GM19240 (cell line): ENCODE measurements at regions not wholly inside any gene's neighbourhood (a gene's known extent, or its start where the extent isn't known, plus 50 kb on each side); places are given as distances from the start of the nearest gene placed in this dataset.
"Not testable (repeated sequence)": the region's sequence is repeated elsewhere in the genome, so short reads cannot be mapped to it uniquely, and the experiment has no call there.

Experiments used
- DNase-seq: peaks from one replicate; pipeline ENCODE4 v3.0.0; 2011; ENCODE audit warnings: low spot score; ENCODE audit not compliant: insufficient read length

DNA sequence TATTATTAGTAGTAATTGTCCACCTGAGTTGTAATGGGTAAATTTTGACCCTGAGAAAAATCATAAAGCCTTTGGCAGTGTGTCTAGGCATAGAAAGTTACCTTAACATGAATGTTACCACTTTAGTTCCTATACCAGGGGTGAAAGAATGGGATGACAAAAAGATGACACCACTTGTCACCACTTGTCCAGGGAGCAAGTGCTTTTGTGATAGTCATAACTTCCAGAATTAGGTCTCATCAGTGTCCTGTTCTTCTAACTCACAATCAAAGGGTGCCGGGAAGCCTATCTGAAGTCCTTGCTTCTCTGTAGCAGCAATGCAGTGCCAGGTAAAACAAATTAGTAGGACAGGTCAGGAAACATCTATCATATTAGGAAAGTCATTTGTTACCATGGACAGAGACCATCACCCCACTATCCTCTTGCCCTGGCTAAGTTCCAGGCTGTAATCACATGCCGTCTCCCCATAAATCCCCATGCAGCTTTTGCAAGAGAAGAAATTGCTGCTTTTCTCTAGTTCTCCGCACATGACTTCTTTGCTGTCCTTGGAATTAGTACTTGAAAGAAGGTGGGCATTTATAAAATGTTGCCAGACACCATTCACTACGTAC, 156.5 kb upstream of the SGCD start:
- DNase-seq: no peak

DNA sequence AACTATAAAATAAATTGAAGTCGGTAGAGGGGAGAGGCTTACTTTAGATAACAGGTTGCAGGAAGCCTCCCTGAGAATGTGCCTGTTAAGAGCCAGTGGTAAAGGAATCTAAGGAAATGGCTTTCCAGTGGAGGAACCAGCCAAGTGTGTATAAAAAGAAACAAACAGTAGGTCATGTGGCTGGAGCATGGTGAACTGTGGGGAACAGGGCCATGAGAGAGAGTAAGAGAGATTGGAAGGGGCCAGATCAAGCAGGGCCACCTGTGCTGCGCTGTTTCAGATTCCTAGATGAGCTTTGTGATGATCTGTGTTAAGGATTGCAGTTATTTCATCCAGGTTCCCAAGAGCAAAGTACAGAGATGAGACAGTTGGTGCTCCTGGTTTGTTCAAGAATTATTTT, 152.7 kb upstream of the SGCD start:
- DNase-seq: no peak

DNA sequence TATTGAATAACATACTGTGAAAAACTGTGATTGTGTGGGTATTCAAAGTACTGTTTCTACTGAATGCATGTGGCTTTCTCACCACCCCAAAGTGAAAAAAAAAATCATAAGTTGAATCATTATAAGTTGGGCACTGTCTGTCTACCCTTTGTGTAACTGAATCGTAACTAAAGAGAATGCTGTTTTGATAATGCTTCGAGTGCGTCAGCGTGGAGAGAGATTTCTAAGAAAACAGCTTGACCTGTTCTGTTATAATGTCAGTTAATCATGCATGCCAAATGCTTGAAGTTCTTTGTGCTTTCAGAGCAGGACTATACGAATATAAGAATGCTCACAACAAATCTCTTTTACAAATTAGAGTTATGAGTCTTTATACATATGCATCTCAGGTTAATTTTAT, 148.8 kb upstream of the SGCD start:
- no peak for DNase-seq

DNA sequence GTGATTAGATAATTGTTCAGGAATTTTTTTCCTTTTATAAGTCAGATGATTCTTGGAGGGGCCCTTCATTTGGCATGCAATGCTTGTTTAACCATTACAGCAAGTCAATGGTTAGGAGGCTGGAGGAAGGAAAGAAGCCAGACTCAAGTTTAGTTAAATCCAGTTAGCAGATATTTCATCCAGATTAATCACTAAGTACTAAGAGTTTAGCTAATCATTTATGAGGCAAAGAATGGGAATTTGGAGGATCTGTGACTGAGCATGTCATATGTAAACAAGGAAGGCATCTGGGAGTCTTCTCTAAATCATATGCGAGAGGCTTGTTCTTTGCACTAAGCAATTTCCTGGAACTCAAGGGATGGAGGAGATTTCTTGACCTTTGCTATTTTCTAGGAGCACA, 145.3 kb upstream of the SGCD start:
- DNase-seq: no peak

DNA sequence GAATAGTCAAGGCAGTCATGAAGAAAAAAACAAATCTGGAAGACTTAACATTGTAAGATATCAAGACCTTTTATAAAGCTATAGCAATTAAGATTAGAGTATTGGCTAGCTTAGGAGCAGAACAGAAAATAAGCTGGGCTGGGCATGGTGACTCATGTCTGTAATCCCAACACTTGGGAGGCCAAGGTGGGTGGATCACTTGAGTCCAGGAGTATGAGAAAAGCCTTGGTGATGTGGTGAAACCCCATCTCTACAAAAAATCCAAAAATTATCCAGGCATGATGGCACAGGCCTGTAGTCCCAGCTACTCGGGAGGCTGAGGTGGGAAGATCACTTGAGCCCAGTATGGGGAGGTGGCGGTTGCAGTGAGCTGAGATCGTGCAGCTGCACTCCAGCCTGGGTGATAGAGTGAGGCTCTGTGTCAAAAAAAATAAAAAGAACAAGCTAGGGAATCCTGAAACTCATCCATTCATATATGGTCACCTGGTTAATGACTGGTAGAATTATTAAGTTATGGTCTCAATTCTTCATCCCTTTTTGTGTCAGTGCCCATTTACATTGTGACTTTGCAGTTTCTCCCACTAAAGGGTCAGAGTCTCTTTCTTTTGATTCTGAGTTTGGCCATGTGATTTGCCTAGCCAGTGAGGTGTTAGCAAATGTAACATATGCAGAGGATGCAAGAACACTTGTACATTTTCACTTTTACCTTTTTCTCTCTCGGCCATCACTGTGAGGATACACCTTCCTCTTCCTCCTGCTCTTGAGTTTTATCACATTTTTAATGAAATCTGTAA, 144.6 kb upstream of the SGCD start:
- DNase-seq: no peak

DNA sequence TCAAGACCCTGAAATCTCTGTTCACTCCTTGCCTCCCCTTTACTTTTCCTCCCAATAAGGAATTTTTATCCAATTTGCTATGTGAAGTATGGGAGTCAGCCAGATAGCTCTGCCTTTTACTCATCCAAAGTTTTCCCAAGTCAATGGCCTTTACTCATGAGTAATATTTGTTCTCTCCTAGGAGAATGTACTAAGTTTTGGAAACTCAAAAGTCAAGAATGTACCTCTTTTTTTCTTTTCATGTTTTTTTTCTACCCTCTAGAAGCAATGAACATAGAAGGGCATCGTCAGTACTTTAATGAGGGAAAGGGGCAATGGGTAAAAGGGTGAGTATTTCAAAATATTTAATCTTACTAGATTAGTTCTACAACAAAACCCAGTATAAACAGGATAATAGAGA, 140.2 kb upstream of the SGCD start:
- no peak for DNase-seq

DNA sequence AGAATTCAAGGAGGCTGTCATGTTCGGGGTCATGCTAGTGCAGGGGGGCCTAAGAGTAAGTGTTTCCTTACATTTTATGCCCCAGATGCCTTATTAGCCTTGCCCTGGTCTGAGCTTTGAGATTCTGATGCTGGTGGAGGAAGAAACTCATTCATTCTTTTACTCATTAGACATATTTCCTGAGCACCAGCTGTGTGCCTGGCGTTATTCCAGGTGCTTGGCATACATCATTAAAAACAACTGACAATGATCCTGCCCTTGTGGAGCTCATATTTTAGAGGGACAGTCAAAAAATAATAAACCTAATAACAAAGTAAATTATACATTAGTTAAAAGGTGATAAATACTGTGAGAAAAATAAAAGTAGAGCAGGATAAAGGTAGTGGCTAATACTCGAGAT, 138.9 kb upstream of the SGCD start:
- no peak for DNase-seq

DNA sequence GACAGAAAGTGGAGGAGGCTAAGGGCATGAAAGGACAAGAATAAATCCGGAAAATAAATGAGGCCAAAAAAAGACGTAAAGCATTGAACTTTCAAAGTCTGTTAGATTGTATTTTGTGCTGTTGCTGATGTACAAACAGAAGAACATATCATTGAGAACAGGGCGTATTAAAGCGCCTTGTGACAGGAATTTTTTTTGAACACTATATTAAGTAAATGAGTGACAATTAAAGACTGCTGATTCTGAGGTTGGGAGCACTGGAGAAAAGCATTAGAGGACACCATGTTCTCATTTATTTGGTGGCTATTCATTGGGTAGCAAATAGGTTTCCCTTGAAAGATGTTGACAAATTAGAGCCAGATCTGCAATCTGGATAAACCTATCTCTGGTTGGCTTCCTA, 137.3 kb upstream of the SGCD start:
- DNase-seq: no peak

DNA sequence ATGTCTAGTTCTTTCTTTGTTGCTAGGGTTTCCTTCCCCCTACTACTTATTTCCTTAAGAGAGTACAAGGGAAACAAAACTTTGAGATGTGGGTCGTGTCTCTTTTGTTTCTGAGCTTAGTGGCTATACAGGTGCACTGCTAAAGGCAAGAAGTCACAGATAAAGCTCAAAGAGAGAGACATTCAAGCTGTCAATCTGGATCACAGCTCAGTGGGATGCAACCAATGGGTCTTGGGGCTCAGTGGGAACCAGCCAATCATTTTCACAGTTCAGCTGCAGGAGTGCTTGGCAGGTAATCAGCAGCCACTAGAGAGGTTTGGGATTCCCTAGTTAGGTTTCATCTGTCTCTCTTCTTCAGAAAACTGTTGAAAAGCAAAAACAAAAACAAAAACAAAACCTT, 135.4 kb upstream of the SGCD start:
- DNase-seq: no peak

DNA sequence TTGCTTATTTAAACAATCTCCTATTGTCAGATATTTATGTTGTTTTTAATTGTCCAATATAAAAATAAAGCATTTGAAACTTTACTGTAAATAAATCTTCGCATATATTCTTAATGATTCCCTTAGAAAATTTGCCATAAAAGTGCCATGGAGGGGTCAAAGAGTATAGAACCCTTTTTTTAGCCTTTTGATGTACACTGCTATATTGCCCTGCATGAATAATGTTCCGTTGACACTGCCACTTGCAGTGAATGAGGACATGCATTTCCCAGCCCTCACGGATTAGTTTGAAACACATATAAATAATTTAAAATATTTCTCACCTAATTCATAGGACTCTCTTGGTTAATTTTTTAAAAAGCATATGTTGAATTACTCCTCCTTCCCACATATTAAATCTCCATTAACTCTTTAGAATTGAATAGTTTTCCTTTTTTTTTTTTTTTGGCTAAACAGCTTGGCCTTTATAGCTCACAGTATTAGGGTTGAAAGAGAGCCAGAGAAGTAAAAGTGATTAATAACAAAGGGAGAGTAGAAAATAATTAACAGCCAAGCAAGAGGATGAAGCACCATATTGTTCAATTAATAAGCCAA, 129.8 kb upstream of the SGCD start:
- no peak for DNase-seq

DNA sequence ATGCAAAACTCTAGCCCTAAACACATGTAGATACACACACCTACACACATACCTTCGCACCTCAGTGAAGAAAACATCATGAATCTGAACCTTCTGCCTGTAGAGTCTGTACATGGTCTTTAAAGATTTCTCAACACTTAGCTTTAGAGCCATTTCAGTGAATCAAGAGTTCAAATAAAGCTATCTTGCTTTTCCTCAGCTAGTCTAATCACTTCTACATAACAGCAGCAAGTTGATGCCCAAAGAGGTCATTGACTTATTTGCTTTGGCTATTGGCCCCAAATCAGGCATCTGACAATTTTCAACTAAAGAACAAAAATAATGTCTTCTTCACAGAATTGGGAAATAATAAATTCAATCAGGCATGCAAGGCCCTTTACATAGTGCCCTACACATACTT, 127.9 kb upstream of the SGCD start:
- no peak for DNase-seq

DNA sequence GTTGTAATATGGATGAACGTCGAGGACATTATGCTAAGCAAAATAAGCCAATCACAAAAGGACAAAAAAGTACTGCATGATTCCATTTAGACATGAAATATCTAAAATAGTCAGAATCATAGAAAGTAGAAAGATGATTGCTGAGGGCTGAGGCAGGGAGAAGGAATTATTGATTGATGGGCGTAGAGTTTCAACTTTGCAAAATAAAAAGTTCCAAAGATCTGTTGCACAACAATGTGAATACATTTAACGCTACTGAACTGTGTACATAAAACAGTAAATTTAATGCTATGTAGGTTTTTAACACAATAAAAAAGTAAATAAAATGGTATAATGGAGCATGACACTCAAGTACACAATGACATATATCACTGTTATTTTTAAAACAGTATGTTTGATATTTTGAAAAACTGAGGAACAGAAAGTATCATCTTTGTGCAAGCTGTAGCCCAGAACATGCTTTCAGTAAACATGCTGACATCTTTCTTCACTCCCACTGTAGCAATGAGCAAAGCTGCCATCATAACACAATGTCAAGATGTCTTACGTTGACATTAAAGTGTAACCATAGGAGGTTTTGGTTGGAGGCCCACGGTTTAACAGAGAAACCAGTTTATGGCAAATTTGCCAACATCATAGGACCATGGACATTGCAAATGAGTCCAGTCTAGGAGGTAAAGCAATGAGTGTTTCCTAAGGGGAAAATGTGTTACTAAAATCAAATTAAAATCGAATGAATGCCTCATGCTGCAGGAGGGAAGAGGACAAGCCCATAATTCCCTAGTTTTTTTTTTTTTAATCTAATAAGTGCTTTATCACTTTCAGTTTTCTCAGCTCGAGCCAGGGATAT, 125.8 kb upstream of the SGCD start:
- no peak for DNase-seq

DNA sequence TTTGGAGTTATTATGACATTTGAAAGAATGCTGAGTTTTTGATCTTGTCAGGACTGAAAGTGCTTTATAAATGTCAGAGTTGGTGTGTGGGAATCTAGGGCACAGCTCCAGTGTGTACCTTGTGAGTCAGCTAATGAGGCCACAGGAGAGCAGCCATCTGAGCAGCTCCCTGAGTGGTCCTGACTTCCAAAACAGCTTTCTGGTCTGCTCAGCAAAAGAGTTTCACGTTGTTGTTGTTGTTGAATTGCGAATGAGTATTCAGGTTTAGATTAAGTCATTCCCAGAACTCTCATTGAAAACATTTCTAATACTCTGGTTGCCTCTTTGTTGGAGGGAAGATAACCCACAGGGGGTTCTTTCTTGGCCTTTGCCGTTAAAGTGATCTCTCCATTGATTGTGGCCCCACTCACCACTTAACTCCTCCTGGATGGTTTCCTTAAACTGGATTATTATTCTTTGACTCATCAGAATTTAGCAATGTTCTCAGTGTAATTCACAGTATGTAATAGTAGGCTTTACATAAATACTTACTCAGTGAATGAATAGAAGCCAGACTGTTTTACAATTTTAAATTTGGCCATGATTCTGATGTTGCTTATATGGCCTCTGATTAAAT, 125.1 kb upstream of the SGCD start:
- DNase-seq: no peak

DNA sequence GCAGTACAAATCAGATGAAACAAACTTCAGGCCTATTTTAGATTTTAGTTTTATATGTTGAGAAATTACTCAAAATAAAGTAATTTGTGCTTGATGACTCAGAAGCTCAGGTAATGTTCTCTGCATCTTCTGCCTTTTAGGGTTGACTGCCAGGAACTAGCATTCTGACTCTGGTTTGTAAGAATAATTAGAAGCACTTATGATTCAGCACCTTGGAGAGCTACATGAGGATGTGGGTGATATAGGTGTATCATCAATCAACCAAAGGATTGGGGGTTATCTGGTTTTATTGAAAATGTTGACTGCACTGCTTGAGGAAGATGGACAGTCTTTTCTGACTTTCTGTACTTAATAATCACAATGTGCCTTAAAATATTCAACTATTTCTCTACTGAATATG, 118.7 kb upstream of the SGCD start:
- no peak for DNase-seq

DNA sequence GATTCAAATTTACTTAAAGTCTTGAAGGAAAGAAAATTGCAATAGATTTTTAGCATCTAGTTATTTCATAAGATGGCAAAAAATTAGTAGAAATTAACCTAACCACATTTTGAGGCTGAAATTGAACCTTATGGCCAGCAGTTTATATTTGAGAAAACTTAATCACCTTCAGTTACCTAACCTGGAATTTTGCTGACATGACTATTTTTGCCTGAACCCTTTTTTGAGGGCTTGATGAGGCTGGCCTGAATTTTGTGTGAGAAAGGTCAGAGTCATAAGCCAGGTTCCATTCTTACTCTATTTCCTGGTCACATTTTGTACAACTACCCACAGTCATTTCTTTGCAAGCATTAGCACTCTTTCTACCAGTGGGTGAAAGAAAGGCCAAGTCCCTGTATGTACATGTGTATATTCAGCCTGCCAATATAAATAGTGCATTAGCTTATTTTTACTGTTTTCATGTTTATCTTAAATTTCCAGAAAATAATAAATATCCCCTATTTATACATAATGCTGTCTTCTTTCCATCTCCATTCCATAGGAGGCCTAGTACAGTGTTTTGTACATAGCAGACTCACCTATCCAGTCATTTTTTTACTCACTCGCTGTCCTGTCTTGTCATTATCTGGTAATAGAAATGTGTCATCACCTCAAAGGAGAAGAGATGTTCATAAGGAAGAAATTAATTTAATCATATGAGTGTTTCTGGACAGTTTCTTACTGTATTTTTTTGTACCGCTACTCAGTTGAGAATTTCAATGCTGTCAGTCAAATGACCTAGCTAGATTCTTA, 108.4 kb upstream of the SGCD start:
- DNase-seq: no peak

DNA sequence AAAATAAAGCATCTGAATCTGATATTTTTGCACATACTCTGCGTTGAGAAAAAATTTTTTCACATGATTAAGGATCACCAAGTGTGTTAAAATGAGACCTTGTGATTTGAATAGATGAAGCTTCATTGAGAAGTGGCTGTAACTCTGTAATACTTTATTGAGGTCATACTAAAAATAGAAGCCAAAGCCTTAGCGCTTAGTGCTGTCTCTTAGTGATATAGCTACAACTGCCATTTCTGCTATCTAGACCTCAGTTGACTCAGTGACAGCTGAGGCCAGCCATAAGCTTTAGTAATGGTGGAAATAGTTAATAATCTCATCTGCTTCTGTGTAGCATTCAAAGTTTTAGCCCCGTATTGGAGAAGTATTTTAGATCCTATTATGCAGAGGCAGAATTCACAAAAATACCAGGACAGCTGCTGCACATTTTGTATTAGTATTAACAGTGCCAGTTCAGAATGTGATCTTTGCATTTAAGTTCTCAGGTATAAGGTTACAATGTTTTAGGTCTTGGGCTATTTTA, 107.4 kb upstream of the SGCD start:
- DNase-seq: no peak

DNA sequence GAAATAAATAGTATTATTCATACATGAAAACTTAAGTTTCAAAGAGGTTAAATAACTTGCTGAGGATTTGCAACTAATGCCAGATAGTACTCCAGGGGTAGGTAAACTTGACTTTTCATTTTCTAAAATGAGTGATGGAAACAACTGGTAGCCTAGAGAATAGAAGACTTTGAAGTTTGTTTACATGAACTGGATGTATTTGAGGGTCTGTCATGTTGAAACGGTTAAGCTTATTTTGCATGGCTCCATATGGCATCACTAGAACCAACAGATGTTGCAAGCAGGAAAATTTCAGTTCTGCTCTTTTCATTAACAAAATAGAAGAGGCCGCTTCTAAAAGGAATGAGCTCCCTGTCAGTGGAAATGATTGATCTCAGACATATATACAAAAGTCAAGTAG, 105.1 kb upstream of the SGCD start:
- no peak for DNase-seq

DNA sequence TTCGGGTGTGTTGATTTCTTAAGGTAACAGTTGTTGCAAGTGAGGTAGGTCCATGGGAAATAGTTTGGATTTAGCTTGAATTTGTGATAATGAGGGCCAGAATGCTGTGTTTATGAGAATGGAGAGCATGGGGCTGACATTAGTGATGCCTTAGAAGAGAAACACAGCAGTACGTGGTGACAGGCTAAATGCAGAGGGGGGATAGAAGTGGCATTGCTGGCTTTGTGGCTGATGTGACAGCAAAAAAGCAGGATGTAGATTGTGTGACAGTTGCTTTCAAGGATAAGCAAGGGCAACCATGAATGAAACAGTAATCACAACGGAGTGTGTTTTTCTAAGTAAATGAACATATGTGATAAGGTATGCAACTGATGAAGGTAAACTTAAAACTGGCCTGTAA, 103.4 kb upstream of the SGCD start:
- DNase-seq: no peak

DNA sequence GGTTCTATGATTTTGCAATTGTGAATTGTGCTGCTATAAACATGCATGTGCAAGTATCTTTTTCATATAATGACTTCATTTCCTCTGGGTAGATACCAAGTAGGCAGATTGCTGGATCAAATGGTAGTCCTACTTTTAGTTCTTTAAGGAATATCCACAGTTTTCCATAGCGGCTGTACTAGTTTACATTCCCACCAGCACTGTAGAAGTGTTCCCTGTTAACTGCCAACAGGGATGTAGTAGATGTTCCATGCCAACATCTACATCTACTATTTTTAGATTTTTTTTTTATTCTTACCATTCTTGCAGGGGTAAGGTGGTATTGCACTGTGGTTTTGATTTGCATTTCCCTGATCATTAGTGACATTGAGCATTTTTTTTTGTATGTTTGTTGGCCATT, 100.5 kb upstream of the SGCD start:
- DNase-seq: not testable (repeated sequence)

DNA sequence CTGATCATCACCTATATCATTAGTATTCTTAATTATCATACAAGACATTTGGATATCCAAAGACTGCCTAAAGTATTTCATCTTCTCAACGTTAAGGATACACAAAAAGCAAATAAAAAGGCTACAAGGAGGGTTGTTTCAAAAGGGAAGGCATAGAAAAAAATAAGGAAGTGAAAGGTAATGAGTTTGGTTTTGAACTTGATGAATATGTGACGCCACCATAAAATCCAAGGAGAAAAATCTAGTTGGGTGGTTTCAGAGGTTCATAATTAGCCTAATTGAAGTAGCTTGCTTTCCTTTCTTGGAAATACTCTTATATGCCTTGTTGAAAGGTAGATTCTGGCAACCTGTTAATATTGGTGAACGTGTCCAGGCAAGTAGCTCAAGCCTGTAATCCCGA, 96.1 kb upstream of the SGCD start:
- DNase-seq: no peak
